Stimulated activated CD8-positive, alpha-beta memory T cell treated with anti-CD3 and anti-CD28 coated beads, Interleukin-2, amount 100 ng/mL, for 48 hours (primary cell): ENCODE measurements at regions not wholly inside any gene's neighbourhood (a gene's known extent, or its start where the extent isn't known, plus 50 kb on each side); places are given as distances from the start of the nearest gene placed in this dataset.
"Not testable (repeated sequence)": the region's sequence is repeated elsewhere in the genome, so short reads cannot be mapped to it uniquely, and the experiment has no call there.

ENCODE experiments used
- DNase-seq, 2 donors: peaks; one replicate each; pipeline ENCODE4 v3.0.0-alpha.2; 2020; ENCODE audit warnings: low read depth in 2 of 2

GRCh38 chr1:222470252-222470805 lies 77.6 kb downstream of the HHIPL2 start:
- DNase-seq = not testable (repeated sequence)

DNA sequence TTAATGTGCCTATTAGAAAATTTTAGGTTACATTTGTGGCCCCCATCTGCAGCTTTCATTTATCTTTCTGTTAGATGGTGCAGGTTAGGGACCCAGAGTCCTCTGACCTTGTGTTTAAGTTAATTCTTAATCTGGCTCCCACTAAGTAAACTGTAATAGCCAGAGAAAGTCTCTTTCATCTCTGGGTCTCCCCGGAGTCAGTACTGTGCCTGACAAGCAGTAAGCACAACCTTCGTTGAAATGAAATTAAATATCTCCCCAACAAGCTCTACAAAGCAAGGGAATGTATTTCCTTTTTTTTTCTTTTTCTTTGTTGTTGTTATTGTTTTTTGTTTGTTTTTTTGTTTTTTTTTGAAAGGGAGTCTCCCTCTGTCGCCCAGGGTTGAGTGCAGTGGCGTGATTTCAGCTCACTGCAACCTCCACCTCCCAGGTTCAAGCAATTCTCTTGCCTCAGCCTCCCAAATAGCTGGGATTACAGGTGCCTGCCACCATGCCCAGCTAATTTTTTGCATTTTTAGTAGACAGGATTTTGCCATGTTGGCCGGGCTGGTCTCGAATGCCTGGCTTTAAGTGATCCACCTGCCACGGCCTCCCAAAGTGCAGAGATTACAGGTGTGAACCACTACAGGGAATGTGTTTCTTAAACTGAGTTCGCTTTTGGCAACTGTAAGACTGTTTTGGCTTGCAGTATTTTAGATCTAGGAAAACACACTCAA lies 81.6 kb downstream of the HHIPL2 start:
- DNase-seq = no peak

DNA sequence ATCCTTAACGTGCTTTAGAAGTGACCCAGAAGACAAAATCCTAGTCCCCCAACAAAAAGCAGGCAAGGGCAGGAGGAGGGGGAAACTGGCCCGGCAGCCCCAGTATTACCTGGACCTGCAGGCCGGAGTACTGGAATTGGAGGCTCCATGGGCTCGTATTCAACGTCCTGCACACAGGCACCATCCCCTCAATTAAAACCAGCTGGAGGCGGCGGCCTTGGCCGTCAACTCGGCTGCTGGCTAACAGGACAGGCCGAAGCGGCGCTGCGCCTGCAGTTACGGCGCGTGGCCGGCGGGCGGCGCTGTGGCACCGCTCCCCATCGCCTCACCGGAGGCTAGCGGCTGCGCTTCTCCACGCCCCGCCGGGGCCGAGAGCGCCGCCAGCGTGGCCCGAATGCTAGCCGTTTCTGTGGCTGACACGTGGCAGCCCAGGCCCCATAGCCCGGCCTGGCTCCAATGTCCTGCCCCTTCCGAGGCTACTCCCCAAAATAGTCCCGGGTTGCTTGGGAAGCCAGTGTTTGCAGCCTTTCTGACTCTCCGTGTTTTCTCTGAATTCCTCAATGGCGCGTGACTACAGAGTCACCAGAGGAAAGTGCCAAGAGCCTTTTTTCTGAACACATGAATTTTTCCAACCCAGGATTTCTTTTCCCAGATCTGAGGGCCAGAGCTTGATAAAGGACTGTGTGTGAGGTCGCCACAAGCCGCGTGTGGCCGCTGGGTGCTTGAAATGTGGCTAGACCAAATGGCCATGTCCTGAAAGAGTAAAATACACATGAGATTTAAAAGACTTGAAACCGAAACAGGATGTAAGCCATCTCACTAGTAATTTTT lies 82.5 kb downstream of the HHIPL2 start:
- peak; percentile 71 to 73 for DNase-seq

DNA sequence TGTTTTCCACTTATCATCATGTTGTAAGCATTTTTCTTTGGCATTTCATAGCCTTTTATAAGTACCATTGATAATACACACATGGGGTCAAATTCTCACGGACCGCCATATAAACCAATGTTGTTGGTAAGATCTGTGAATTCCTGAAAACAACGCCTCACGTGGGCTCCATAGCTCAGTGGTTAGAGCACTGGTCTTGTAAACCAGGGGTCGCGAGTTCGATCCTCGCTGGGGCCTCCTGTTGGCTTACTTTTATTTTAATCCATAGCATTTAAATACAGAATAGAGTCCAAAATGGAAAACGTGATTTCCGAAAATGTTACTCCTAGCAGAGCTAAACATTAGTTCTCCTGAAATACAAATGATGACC lies 83.1 kb downstream of the HHIPL2 start:
- DNase-seq = peak; percentile 55 to 67

DNA sequence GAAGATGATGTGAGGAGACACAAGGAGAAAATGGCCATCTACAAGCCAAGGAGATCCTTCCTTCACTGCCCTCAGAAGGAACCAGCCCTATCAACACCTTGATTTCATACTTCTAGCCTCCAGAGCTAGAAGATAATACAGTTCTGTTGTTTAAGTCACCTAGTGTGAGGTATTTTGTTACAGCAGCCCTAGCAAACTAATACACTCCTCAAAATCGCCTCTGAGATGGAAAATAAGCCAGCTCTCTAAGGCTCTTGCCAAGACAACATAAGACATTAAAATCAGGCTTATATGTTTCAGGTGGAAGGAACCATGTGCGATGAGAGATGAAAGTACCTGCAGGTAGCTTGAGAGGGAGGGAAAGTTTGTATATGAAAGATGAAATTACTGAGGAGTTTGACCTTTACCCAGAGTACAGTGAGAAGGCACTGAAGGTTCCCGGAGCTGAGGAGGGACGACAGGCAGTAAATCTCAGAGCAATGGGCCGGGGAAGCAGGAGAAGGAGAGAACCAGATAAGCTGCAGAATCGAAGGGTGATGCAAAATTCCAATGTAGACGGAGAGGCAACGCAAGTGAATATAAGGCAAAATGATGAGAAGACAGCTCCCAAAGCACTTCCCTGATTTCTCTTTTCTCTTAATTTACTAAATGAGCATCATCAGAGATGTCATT lies 84.7 kb downstream of the HHIPL2 start:
- DNase-seq = no peak

DNA sequence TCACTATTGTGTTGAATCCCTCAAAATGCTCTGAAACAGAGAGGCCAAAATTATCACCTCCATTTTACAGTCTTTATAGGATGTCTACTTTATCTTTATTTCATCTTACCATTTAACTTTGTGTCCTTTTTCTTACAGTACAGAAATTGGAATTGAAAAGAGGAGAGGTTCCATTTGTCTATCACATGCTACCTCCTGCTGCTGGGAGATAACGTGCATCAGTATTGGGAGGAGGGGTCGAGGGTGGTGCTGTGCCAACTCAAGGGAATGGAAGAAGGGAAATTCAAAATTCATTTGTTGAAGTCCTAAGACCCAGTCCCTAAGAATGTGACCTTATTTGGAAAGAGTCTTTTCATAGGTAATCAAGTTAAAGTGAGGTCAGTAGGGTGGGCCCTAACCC lies 85.3 kb downstream of the HHIPL2 start:
- DNase-seq = no peak

DNA sequence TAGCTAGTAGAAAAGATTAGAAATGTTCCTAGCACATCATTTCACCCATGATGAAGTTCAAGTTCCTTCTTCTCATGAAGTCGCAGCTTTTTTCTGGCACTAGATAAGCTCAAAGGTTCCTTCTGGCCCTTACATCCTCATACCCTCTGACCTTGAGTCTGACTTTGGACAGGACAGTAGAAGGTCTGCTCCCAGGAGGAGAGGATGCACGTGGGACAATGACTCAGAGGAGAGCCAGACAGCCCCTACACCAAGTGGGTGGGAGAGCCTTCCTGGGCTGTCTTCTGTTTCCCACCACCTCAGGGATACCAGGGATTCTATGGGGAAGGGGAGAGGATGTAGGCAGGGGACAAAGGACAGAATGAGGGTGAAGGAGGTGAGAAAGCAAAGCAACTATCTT lies 86.0 kb downstream of the HHIPL2 start:
- no peak for DNase-seq

DNA sequence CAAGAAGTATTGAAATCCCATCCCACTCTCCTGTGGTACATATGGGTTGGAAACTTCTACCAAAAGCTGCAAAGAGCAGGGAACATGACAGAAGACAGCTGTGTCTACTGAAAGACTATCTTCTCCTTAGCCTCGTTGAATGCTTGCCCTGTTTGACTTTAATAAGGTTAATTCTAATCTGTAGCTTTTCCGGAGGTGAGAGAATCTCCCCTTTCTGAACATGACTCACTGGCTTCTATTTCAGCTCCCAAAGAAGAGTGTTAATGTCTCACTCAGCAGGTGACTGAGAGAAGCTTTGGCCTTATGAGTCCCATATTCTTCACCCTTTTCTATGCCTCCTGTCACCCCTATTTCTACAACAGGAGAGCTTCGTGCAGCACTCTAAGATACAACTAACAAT lies 88.3 kb downstream of the HHIPL2 start:
- no peak for DNase-seq

- DNase-seq = no peak
Observed at GRCh38 chr1:222457513-222457912, 90.4 kb downstream of the HHIPL2 start.

GRCh38 chr1:222457084-222457483 lies 90.8 kb downstream of the HHIPL2 start:
- DNase-seq = no peak

- peak; percentile 58 to 71 for DNase-seq
Observed at GRCh38 chr1:222455188-222455879, 92.6 kb downstream of the HHIPL2 start.

DNA sequence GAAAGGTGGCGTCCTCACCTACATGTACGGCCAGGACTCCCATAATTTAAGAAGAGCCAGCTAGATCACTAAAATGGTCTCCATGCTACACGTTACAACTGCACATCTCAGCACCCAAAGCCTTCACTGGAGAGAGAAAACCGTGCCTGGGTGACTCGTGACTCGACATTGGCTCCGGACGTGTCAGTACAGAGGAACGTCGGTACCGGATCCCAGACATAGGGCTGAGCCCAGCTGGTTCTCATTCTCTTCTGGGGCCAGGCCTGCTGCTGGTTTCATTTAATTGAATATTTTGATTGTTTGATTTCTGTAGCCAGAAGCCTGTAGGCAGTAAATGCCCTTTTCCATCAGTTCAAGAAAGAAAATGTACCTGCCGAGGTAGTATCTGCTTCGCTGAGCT lies 93.1 kb downstream of the HHIPL2 start:
- DNase-seq = no peak

GRCh38 chr1:222454186-222454585 lies 93.7 kb downstream of the HHIPL2 start:
- DNase-seq = no peak

DNA sequence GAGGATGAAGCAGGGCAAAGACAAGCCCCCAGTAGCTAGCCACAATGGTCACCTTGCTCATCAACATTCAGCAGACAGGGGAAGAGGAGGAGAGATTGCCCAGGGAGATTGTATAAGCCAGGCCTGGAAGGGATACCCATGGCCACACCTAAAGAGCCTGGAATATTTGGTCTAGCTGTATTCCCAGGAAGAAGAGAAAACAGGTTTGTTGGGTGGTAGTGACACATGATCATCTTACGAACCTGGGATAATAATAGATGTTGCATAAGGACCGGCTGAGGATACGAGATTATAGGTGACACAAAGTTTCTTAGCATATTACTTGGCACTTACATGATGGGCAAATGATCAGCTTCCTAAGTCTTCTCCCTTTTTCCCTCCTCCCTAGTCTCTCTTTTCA lies 95.9 kb downstream of the HHIPL2 start:
- DNase-seq = no peak

DNA sequence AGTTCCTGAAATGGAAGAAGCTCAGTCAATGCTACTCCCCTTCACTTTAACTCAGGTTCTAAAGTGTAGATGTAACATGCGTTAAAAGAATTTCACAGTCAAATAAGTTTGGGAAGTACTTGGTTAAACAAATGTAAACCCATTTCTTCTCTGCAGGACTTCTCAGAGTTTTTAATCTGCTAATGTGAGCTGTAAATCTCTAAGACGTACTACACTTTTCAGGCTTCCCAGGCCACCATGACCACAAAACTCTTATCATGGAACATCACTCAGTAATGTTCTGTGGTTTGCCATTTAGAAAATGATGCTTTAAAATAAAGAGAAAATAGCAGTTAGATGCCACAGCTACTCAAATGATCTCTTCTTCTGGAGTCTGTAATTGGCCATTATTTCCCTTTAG lies 104.3 kb downstream of the HHIPL2 start:
- no peak for DNase-seq

- DNase-seq = no peak
Observed at GRCh38 chr1:222441066-222441465, 106.8 kb downstream of the HHIPL2 start.

DNA sequence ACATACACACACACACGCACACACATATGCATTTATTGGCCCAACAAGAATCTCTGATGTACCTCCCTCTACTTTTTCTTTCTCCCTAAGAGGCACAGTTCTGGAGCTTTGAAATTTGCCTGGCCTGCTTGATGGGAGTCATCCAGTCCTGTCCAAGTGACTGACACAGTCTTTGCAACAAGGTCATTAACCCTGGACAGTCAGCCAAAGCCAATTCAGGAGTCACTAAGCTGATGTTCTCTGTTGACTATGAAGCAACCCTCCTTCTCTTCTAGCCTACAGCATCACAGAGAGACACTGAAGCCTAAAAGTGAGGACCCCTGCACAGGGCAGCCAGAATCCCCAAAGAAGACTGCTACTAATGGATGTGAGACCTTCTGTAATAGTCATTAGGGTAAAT lies 123.1 kb downstream of the HHIPL2 start:
- DNase-seq = no peak

DNA sequence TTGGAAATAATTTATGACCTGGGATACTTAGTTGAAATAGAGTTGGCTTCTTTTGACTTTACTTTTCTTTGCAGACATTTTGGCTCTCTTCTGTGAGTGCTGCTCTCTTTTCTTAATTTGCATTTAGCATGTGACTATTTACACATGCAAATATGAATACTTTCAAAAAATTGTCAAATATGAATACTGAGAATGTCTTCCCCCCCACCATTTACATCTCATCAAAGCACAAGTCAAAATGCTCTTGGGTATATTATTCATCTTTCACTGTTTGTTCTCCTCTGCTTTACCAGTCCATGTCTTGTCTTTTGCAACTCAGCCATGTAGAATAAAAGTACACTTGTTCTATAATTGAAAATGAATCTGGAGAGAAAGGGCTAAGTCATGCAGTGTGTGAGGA lies 126.5 kb downstream of the HHIPL2 start:
- no peak for DNase-seq

DNA sequence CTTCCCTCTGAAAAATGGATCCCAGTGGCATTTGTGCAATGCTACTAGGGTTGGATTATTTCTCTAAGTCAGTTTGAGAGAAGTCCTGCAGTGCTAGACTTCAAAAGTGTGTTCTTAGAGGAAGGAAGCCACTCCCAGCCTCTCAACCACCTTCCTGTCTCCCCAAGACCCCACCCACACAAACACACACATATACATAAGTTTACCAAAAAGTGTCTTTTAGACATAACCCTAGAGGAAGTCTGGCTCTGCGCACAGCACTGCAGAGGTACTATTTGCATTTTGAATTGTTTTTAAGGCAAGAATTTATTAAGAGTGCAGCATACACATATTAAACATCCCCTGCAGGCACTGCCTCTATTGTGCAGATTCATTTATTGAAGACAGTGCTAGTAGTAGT lies 127.3 kb downstream of the HHIPL2 start:
- DNase-seq = no peak

DNA sequence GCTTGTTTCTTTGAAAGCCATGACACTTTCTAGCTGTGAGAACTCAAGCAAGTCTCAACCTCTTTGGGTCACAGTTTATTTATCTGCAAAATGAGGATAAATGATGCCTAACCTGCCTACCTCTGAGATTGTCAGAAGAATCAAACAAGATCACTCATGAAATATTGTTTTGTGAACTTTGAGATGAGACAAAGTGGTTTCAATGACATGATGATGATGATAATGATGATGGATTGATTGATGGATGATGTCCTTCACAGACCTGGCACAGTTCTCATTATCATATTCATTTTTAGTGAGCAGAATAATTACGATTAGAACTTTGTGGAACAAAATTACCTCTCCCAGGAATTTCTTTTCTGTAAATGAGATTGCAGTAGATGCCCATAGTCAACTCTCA lies 129.2 kb downstream of the HHIPL2 start:
- no peak for DNase-seq

DNA sequence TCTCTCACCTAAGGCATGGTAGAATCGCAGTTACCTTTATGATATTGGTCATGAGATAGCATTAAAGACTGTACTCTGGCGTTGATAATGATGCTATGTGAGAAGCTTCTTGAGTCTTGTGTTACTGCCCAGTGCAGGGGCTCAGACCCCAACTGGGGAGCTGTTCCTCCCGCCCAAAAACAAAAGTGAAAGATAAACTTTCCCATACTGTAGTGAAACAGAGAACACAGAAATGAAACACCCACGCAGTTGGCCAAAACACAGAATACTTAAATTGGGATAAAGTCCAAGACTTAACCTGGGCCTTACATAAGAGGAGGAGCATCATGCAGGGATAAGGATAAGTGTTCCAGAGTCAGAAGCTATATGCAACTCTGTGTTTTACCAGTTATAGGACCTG lies 130.6 kb downstream of the HHIPL2 start:
- DNase-seq = no peak
